Cardiac fibroblast (primary cell): ENCODE measurements at regions not wholly inside any gene's neighbourhood (a gene's known extent, or its start where the extent isn't known, plus 50 kb on each side); places are given as distances from the start of the nearest gene placed in this dataset.
A peak's percentile ranks its signal among the peaks of the same experiment; 100 is the strongest.
"Not testable (repeated sequence)": the region's sequence is repeated elsewhere in the genome, so short reads cannot be mapped to it uniquely, and the experiment has no call there.

ENCODE experiments used
- DNase-seq, 2 donors: peaks; one replicate each; pipeline versions ENCODE4 v3.0.0 to v3.0.0-alpha.2; 2010; ENCODE audit warnings: low read depth in 2 of 2
- H3K4me3 ChIP-seq, 2 donors: replicated peaks in 1 of 2; 1 replicate in 1 of 2; 2 replicates in 1 of 2; pipeline ENCODE4 v1.5.1; 2011; ENCODE audit warnings: low read depth in 2 of 2, low read length in 2 of 2, mild to moderate bottlenecking in 2 of 2, moderate library complexity in 1 of 2
- TF ChIP-seq, protein P1 (sequence below): IDR thresholded peaks from one replicate; pipeline ENCODE4 v1.5.1; 2011; ENCODE audit warnings: low read depth, mild to moderate bottlenecking, low read length, inconsistent platforms

DNA sequence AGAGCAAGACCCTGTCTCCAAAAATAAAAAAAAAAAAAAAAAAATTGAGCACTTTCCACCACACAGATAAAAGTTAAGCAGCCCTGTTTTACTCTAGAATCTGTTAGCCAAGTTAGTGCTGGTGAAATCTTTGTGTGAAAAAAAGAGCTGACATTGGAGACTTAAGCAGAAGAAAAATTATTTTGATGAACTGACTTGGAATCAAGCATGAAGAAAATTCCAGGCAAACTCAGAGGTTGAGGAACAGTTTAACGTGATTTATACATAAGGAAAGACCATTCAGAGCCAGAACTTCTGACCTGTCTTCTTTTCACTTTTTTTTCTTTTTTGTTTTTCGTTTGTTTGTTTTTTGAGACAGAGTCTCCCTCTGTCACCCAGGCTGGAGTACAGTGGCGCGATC lies 79.6 kb upstream of the RBPJ start:
- H3K4me3 ChIP-seq, result no peak overlapping the region
- TF ChIP-seq, protein P1, sequence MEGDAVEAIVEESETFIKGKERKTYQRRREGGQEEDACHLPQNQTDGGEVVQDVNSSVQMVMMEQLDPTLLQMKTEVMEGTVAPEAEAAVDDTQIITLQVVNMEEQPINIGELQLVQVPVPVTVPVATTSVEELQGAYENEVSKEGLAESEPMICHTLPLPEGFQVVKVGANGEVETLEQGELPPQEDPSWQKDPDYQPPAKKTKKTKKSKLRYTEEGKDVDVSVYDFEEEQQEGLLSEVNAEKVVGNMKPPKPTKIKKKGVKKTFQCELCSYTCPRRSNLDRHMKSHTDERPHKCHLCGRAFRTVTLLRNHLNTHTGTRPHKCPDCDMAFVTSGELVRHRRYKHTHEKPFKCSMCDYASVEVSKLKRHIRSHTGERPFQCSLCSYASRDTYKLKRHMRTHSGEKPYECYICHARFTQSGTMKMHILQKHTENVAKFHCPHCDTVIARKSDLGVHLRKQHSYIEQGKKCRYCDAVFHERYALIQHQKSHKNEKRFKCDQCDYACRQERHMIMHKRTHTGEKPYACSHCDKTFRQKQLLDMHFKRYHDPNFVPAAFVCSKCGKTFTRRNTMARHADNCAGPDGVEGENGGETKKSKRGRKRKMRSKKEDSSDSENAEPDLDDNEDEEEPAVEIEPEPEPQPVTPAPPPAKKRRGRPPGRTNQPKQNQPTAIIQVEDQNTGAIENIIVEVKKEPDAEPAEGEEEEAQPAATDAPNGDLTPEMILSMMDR, result no peak

DNA sequence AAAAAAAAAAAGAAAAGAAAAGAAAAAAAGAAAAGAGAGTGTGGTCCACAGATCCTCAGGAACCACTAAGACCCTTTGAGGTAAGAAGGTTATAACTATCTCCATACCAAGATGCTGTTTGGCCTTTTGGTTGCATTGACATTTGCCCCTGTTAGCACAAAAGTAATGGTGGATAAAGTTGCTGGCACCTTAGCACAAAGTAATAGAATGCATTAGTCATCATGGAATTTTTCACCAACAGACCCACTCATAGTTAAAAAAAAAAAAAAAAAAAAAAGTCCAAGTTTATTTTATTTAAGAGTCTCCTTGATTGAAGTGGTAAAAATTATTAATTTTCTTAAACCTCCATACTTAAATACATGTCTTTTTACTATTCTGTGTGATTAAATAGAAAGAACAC lies 78.4 kb upstream of the RBPJ start:
- TF ChIP-seq, protein P1, result no peak
- H3K4me3 ChIP-seq, result no peak overlapping the region
- DNase-seq, result peak in 1 of 2 donors; percentile 27

More for the DNA sequence above, 79.6 kb upstream of the RBPJ start:
- DNase-seq, result no peak

DNA sequence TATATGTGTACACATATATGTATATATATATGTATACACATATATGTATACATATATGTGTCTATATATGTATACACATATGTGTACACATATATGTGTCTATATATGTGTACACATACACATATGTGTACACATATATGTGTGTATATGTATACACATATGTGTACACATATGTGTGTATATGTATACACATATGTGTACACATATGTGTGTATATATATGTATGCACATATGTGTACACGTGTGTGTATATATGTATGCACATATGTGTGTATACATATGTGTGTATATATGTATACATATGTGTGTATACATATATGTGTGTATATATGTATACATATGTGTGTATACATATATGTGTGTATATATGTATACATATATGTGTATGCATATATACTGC lies 76.7 kb upstream of the RBPJ start:
- DNase-seq, H3K4me3 ChIP-seq: not testable (repeated sequence)

DNA sequence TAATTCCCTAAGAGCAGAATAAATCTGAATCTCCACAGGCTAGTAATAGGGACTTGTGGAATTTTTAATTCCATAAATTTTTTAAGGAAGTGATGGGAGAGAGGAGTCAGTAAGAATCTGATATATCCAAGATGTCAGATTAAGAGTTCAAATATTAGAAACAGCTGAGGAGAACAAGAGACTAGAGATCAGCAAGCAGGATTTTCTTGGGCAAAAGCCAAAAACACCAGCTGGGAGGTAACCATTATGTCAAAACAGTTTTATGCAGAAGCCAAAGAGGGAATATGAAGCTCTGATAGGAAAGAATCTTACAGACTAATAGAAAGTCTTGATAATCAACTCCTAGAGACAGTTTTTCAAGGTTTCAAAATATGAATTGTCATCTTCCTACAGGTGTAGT lies 72.2 kb upstream of the RBPJ start:
- TF ChIP-seq, protein P1, result no peak
- H3K4me3 ChIP-seq, result no peak overlapping the region
- DNase-seq, result peak; percentile 68 to 71

DNA sequence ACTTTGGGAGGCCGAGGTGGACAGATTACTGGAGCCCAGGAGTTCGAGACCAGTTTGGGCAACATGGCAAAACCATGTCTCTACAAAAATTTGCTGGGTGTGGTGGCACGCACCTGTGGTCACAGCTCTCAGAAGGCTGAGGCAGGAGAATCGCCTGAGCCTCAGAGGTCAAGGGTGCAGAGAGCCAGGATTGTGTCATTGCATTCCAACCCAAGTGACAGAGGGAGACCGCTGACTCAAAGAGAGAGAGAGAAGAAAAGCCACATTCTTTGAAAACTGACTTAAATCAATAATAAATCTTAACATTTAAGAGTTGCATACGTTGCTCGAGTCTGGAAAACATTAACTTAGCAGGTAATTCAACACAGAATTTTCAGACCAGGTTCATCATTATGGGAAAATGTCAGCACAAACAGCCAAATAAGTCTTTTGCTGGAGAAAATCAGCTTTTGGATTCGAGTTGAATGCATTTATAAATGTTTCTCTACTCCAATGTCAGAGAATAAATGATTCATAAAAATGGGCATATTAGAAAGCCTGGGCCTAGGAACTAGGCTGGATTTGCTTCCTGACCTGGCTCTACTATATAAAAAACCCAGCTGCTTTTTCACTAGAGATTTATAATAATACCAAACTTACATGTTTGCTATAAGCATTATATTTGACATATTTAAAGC lies 68.3 kb upstream of the RBPJ start:
- no peak overlapping the region for H3K4me3 ChIP-seq
- peak in 1 of 2 donors; percentile 20 for DNase-seq
- TF ChIP-seq, protein P1, result no peak

DNA sequence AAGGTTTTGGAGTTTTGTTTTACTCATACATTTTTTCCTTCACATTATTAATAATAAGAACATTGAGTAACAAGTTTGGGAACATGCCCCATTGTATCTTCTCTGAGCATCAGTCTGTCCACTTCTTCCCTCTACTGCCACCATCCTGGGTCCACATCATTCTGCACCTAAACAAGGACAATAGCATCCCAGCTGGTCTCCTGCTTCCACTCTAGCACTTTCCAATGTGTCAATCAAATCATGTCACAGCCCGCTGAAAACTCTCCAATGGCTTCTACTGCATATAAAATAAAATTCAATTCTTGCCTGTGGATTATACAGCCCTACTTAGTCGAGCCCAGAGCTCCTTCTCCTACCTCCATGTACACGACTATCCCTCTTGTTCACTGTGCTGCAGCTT lies 66.8 kb upstream of the RBPJ start:
- H3K4me3 ChIP-seq, result no peak overlapping the region

DNA sequence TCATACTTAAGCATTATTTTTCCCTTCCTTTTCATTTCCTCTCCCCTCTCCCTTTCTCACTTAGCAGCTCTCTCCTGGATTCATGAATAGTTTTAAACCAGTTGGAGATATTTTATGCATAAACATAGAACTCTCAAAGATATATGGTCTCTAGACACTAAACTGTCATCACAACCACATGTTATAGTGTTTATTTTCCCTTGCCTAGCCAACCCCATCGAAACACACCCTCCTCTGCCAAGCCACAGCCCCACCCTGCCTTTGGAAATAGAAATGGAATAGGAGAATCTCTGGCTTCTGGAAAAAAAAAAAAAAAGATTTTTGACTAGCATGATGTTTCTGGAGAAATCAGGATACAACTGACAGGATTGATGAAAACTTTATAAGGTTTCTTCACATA lies 64.8 kb upstream of the RBPJ start:
- no peak for DNase-seq
- TF ChIP-seq, protein P1, result no peak

More for the DNA sequence above, 66.8 kb upstream of the RBPJ start:
- no peak for DNase-seq
- TF ChIP-seq, protein P1, result no peak

DNA sequence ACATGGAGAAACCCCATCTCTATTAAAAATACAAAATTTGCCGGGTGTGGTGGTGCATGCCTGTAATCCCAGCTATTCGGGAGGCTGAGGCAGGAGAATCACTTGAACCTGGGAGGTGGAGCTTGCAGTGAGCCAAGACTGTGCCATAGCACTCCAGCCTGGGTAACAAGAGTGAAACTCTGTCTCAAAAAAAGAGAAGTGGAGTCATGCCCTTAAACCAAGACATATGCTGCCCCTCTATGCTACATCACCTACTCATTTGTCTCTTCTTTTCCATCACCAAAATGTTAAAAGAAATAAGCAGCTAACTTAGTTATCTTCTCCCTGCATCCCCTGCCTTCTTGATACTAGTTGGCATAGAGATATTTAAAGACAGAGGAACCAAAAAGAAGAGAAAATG lies 63.4 kb upstream of the RBPJ start:
- DNase-seq, H3K4me3 ChIP-seq: not testable (repeated sequence)

More for the DNA sequence above, 64.8 kb upstream of the RBPJ start:
- no peak overlapping the region for H3K4me3 ChIP-seq
